Frontal cortex (tissue), 3 donors: ENCODE measurements at regions not wholly inside any gene's neighbourhood (a gene's known extent, or its start where the extent isn't known, plus 50 kb on each side); places are given as distances from the start of the nearest gene placed in this dataset.
A peak's percentile ranks its signal among the peaks of the same experiment; 100 is the strongest.

Source experiments
- DNase-seq, 2 donors: peaks; one replicate each; pipeline ENCODE4 v3.0.0; 2012; ENCODE audit warnings: low spot score in 2 of 2
- FAIRE-seq: peaks from 2 replicates; lab custom pipeline; 2012; peaks lifted over from hg19 to GRCh38; lab: Jason Lieb, UNC
- donor health status: control.
- donor health status: control.
- donor health status: control.

GRCh38 chr6:159493231-159493897 lies 199.7 kb downstream of the SOD2 start:
- DNase-seq = no peak
- FAIRE-seq = no peak

GRCh38 chr6:159490298-159490937 lies 202.6 kb downstream of the SOD2 start:
- DNase-seq (no peak), FAIRE-seq (no peak)

GRCh38 chr6:159487636-159488035 lies 205.4 kb downstream of the SOD2 start:
- FAIRE-seq (no peak), DNase-seq (no peak)

- FAIRE-seq (no peak), DNase-seq (no peak)
Measured at GRCh38 chr6:159483259-159483658, 209.8 kb downstream of the SOD2 start.

GRCh38 chr6:159481897-159482296 lies 211.1 kb downstream of the SOD2 start:
- no peak for FAIRE-seq
- DNase-seq = no peak

GRCh38 chr6:159480471-159480870 lies 212.6 kb downstream of the SOD2 start:
- DNase-seq = no peak
- no peak for FAIRE-seq

- no peak for DNase-seq
- FAIRE-seq = no peak
Measured at GRCh38 chr6:159479146-159479545, 213.9 kb downstream of the SOD2 start.

- DNase-seq (no peak), FAIRE-seq (no peak)
Measured at GRCh38 chr6:159473475-159474263, 219.4 kb downstream of the SOD2 start.

- no peak for DNase-seq
- no peak for FAIRE-seq
Measured at GRCh38 chr6:159470397-159470796, 222.6 kb downstream of the SOD2 start.

GRCh38 chr6:159469443-159469842 lies 223.6 kb downstream of the SOD2 start:
- DNase-seq = no peak
- no peak for FAIRE-seq

- FAIRE-seq (no peak), DNase-seq (no peak)
Measured at GRCh38 chr6:159468994-159469393, 224.0 kb downstream of the SOD2 start.

- FAIRE-seq (no peak), DNase-seq (peak in 1 of 2 donors; percentile 20)
Measured at GRCh38 chr6:159467473-159468041, 225.5 kb downstream of the SOD2 start.

GRCh38 chr6:159466926-159467325 lies 226.1 kb downstream of the SOD2 start:
- DNase-seq = no peak
- FAIRE-seq = no peak

- no peak for FAIRE-seq
- no peak for DNase-seq
Measured at GRCh38 chr6:159464816-159465215, 228.2 kb downstream of the SOD2 start.

GRCh38 chr6:159463119-159463829 lies 229.8 kb downstream of the SOD2 start:
- no peak for FAIRE-seq
- no peak for DNase-seq

- no peak for DNase-seq
- no peak for FAIRE-seq
Measured at GRCh38 chr6:159462431-159462830, 230.6 kb downstream of the SOD2 start.

- no peak for DNase-seq
- no peak for FAIRE-seq
Measured at GRCh38 chr6:159461998-159462397, 231.0 kb downstream of the SOD2 start.

GRCh38 chr6:159461266-159461665 lies 231.8 kb downstream of the SOD2 start:
- no peak for FAIRE-seq
- DNase-seq = no peak

GRCh38 chr6:159460476-159460875 lies 232.6 kb downstream of the SOD2 start:
- DNase-seq (no peak), FAIRE-seq (no peak)

GRCh38 chr6:159456349-159456748 lies 236.7 kb downstream of the SOD2 start:
- no peak for DNase-seq
- no peak for FAIRE-seq
